Natural killer cell treated with Interleukin-12 subunit alpha and Interleukin-12 subunit beta and Interleukin-15 and Interleukin-18, amount 100 ng/mL, for 72 hours (primary cell): ENCODE measurements at regions not wholly inside any gene's neighbourhood (a gene's known extent, or its start where the extent isn't known, plus 50 kb on each side); places are given as distances from the start of the nearest gene placed in this dataset.
"Not testable (repeated sequence)": the region's sequence is repeated elsewhere in the genome, so short reads cannot be mapped to it uniquely, and the experiment has no call there.

Experiments
- ATAC-seq, 2 donors: fragments of 150-1000 bp; cut with Tn5 transposase in 1 of 2; sonication (Bioruptor Pico), chemical (Tn5 transposase) in 1 of 2; 2 replicates each; pipeline ENCODE4 v1.10.0; 2021
- DNase-seq: peaks from one replicate; pipeline ENCODE4 v3.0.0; 2022; ENCODE audit warnings: low spot score
- H3K27ac Mint-ChIP-seq, 2 donors: 1 replicate in 1 of 2; 2 replicates in 1 of 2; pipeline ENCODE4 v1.8.0; 2022; ENCODE audit warnings: mixed read lengths in 2 of 2, mild to moderate bottlenecking in 1 of 2, moderate library complexity in 1 of 2
- H3K27me3 Mint-ChIP-seq, 2 donors: 1 replicate in 1 of 2; 2 replicates in 1 of 2; pipeline ENCODE4 v1.8.0; 2022; ENCODE audit warnings: mixed read lengths in 2 of 2
- H3K36me3 Mint-ChIP-seq: one replicate; pipeline ENCODE4 v1.8.0; 2022; ENCODE audit warnings: mixed read lengths
- H3K4me1 Mint-ChIP-seq, 2 donors: 1 replicate in 1 of 2; 2 replicates in 1 of 2; pipeline ENCODE4 v1.8.0; 2022; ENCODE audit warnings: low read depth in 2 of 2, mixed read lengths in 2 of 2, mild to moderate bottlenecking in 1 of 2
- H3K4me3 Mint-ChIP-seq: one replicate; pipeline ENCODE4 v1.8.0; 2022; ENCODE audit warnings: mixed read lengths
- H3K9me3 Mint-ChIP-seq: 2 replicates; pipeline ENCODE4 v1.8.0; 2022; ENCODE audit warnings: mixed read lengths

DNA sequence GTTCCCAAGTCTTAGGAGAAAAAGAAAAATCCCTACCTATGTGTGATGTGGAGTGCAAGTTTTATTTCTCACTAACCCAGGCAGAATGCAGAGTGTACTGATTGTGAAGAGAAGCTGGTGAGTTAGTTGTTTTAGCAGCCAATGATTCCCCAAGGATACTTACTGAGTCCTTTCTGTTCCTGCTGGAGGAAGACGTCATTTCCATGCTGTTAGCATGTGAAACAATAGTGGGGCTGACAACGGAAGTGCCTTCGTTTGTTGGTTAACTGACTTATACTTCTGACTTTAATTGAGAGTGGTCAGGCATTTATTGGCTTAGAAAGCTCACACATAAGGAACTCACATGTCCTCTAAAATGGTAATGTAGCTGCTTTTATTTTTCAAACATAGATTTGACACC, 180.6 kb downstream of the MC4R start:
- Mint-ChIP-seq H3K27ac (no peak overlapping the region), H3K27me3 (no peaks in the 10 kb centered on the region)
- ATAC-seq: no peak

DNA sequence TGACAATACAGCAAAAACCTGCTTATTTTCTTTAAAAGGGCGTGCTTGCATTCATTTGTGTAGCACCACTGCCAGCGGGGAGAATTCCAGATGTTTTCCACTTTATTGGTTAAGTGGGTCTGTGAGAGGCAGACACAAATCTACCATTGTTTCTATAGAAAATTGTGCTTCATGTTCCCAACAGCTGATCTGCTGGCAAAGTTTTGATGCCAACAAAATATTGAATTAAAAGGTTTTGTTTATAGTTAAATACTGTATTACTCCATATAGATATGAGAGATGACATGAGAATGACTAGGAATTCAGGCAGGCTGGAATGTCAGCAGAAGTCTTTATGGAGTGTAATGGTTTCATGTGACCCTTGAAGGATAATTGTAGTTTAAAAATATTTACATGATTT, 182.7 kb downstream of the MC4R start:
- H3K36me3 Mint-ChIP-seq: no peaks in the 10 kb centered on the region
- H3K9me3 Mint-ChIP-seq: peaks cover 3% of the 10 kb centered on the region
- ATAC-seq: no peak
- H3K4me1 Mint-ChIP-seq: no peaks in the 10 kb centered on the region
- H3K27ac Mint-ChIP-seq: no peak overlapping the region
- no peak overlapping the region for H3K4me3 Mint-ChIP-seq
- DNase-seq: no peak
- no peaks in the 10 kb centered on the region for H3K27me3 Mint-ChIP-seq

More for the DNA sequence above, 180.6 kb downstream of the MC4R start:
- Mint-ChIP-seq H3K36me3 (no peaks in the 10 kb centered on the region), H3K4me3 (no peak overlapping the region), H3K9me3 (peaks cover 6% of the 10 kb centered on the region), H3K4me1 (no peaks in the 10 kb centered on the region)
- DNase-seq: no peak

DNA sequence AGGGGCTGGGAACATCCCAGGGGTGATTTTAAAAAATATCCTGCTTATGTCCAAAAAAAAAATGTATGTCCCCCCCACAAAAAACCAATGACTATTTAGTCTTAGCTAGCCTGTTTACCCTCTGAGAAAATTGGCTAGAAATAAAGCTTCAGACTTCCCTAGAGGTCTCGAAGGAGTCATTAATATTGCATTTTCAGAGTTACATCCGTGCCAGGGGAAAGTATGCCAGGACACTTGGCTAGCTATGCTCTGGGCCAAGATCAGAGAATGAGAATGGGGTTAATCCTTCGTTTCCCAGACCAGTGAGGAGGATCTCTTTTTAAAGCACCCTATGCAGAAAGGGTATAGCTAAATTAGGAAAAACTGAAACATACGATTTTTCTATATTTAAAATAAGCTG, 183.6 kb downstream of the MC4R start:
- no peak for DNase-seq
- Mint-ChIP-seq H3K9me3 (peaks cover 3% of the 10 kb centered on the region), H3K27me3 (no peaks in the 10 kb centered on the region), H3K4me1 (no peaks in the 10 kb centered on the region), H3K4me3 (no peak overlapping the region), H3K27ac (no peak overlapping the region), H3K36me3 (no peaks in the 10 kb centered on the region)
- no peak for ATAC-seq

DNA sequence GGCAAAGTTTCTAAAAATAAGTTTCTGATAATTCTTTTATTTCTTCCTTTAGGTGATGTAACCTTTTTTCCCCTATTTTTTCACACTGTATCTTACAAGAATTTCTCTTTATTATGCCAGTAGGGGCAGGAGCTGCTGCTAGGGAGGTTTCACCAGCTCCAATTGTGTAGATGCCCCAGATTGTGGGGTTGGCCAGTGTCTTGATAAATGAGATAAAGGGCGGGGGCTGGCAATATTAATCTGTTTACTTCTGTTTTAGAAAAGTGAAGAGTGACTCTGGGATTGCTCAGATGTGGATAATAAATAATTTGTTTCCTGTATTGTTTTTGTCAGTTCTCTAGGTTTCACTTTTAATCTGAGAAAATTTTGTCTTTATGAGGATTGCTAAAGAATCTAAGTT, 190.4 kb downstream of the MC4R start:
- Mint-ChIP-seq H3K27ac (no peak overlapping the region), H3K27me3 (no peaks in the 10 kb centered on the region), H3K36me3 (no peaks in the 10 kb centered on the region), H3K4me1 (no peaks in the 10 kb centered on the region), H3K9me3 (no peaks in the 10 kb centered on the region), H3K4me3 (no peak overlapping the region)
- ATAC-seq: no peak
- DNase-seq: no peak

DNA sequence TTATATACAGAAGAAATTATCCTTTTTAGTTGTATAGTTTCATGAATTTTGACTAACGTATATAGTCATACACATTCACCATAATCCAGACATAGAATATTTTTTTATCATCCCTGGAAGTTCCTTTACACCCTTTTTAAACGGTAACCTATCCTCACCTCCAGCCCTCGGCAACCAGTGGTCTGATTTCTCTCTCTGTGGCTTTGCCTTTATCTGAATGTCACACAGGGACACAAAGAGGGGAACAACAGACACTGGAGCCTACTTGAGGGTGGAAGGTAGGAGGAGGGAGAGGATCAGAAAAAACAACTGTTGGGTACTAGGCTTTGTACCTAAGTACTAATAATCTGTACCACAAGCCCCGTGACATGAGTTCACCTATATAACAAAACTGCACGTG, 191.9 kb downstream of the MC4R start:
- H3K27me3 Mint-ChIP-seq: no peaks in the 10 kb centered on the region
- DNase-seq (no peak), ATAC-seq (no peak)
- no peak overlapping the region for H3K4me3 Mint-ChIP-seq
- H3K27ac Mint-ChIP-seq: no peak overlapping the region
- H3K9me3 Mint-ChIP-seq: no peaks in the 10 kb centered on the region
- H3K36me3 Mint-ChIP-seq: no peaks in the 10 kb centered on the region
- no peaks in the 10 kb centered on the region for H3K4me1 Mint-ChIP-seq

DNA sequence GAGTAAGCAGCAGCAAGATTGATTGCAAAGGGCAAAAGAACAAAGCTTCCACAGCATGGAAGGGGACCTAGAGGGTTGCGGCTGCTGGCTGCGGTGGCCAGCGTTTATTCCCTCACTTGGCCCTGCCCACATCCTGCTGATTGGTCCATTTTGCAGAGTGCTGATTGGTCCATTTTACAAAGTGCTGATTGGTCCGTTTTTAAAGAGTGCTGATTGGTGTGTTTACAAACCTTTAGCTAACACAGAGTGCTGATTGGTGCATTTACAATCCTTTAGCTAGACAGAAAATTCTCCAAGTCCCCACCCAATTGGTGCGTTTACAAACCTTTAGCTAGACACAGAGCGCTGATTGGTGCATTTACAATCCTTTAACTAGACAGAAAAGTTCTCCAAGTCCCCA, 194.4 kb downstream of the MC4R start:
- DNase-seq, H3K9me3 Mint-ChIP-seq, H3K4me3 Mint-ChIP-seq, H3K27ac Mint-ChIP-seq, H3K4me1 Mint-ChIP-seq, H3K36me3 Mint-ChIP-seq, H3K27me3 Mint-ChIP-seq, ATAC-seq: not testable (repeated sequence)

DNA sequence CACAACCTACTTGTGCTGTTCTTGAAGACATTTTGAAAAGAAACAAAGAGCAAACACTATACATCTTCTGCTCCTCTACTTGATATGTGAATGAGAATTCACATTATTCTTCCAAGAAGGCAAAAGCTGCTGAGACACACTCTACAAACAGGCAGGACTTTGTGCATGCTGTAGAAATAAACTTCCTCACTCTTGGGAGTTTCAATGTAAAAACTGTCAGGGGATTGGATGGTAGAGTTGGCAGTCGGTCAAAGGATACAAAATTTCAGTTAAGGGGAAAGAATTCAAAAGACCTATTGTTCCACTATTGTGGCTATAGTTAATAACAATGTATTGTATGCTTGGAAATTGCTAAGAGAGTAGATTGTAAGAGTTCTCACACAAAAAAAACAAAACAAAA, 196.3 kb downstream of the MC4R start:
- DNase-seq (no peak), ATAC-seq (no peak)
- H3K36me3 Mint-ChIP-seq: no peaks in the 10 kb centered on the region
- no peaks in the 10 kb centered on the region for H3K9me3 Mint-ChIP-seq
- H3K4me3 Mint-ChIP-seq: no peak overlapping the region
- no peaks in the 10 kb centered on the region for H3K4me1 Mint-ChIP-seq
- H3K27me3 Mint-ChIP-seq: no peaks in the 10 kb centered on the region
- no peak overlapping the region for H3K27ac Mint-ChIP-seq

DNA sequence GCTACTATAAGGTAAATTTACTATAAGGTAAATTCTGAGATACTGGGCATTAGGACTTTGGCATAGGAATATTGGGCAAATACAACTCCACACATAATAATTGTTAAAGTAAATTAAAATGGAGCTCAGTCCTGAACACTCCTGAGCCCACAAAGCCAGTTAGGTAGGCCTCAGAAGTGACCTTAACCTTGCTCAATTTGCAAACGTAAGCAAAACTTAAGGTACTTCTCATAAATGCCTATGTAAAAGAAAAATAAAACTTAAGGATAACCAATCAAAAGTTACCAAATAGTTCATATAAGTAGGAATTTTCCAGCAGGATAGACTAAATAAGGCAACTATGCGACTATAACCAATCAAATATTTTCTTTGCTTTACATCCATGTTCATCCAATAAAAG, 197.7 kb downstream of the MC4R start:
- ATAC-seq (no peak), DNase-seq (no peak)
- Mint-ChIP-seq H3K27me3 (no peaks in the 10 kb centered on the region), H3K9me3 (no peaks in the 10 kb centered on the region), H3K4me1 (no peaks in the 10 kb centered on the region), H3K27ac (no peak overlapping the region), H3K4me3 (no peak overlapping the region), H3K36me3 (no peaks in the 10 kb centered on the region)

DNA sequence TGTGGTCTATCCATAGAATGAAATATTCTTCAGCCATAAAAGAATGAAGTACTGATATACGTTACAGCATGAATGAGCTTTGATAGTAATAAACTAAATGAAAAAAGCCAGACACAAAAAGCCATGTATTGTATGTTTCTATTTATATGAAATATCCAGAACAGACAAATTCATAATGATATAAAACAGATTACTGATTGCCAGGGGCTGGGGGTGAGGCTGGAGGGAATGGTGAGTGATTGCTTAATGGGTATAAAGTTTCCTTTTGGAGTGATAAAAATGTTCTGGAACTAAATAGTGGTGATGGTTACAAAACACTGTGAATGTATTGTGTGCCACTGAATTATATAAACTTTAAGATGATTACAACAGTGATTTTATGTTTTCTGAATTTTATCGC, 200.5 kb downstream of the MC4R start:
- no peaks in the 10 kb centered on the region for H3K36me3 Mint-ChIP-seq
- no peak overlapping the region for H3K27ac Mint-ChIP-seq
- H3K9me3 Mint-ChIP-seq: peaks cover 3% of the 10 kb centered on the region
- H3K4me1 Mint-ChIP-seq: no peaks in the 10 kb centered on the region
- DNase-seq (no peak), ATAC-seq (no peak)
- no peaks in the 10 kb centered on the region for H3K27me3 Mint-ChIP-seq
- H3K4me3 Mint-ChIP-seq: no peak overlapping the region

DNA sequence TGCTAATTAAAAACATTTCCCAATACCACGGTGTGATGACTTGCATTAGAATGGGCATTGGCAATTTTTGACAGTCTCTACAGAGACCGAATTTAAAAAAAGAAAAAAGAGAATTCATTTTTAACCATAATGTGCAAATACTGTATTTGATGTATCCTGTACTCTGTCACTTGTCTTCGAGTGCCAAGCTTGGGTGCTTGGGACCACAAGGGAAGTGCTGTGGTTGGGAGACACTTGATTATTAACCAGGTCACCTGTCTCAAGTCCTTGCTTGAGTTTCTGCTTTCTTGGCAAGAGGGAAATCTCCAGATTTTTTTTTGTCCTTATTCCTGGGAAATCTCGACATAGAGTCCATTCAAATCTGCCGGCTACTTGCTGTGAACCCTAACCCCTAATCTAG, 209.0 kb downstream of the MC4R start:
- no peaks in the 10 kb centered on the region for H3K4me1 Mint-ChIP-seq
- H3K27me3 Mint-ChIP-seq: no peaks in the 10 kb centered on the region
- H3K36me3 Mint-ChIP-seq: no peaks in the 10 kb centered on the region
- H3K9me3 Mint-ChIP-seq: peaks cover 6% of the 10 kb centered on the region
- ATAC-seq (no peak), DNase-seq (no peak)
- no peak overlapping the region for H3K27ac Mint-ChIP-seq
- no peak overlapping the region for H3K4me3 Mint-ChIP-seq

DNA sequence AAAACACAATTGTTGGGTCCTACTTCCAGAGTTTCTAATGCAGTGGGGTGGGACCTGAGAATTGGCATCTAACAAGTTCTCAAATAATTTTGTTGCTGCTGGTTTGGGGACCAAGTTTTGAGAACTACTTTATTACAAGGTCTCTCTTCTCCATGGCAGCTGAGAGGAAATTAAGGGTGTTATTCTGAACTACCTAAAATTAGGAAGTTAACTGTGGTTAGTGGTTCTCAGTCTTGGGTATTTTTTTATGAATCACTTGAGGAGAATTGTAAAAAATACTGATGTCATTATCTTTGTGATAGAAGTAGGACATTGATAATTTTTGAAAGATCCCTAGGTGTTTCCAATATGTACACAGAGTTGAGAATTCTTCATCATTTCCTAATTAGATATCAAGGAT, 210.2 kb downstream of the MC4R start:
- peaks cover 5% of the 10 kb centered on the region for H3K9me3 Mint-ChIP-seq
- H3K4me1 Mint-ChIP-seq: no peaks in the 10 kb centered on the region
- no peak overlapping the region for H3K27ac Mint-ChIP-seq
- no peaks in the 10 kb centered on the region for H3K36me3 Mint-ChIP-seq
- ATAC-seq (no peak), DNase-seq (no peak)
- H3K4me3 Mint-ChIP-seq: no peak overlapping the region
- no peaks in the 10 kb centered on the region for H3K27me3 Mint-ChIP-seq

DNA sequence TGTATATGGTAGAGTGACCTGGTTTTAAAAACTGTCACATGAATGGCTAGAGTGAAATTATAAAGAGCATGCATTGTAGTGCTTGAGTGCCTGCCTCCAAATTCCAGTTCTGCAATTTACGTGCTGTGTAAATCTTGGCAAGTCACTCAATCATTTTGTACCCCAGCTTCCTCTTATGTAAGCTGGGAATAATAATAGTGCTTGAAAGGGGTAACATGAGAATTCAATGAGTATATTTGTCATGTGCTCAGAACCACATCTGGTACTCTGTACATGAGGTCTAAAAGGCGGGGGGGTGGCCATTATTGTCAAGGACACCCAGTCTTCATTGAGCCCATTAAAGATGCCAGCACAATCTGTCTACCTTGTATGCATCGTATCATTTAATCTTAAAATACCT, 214.8 kb downstream of the MC4R start:
- Mint-ChIP-seq H3K27ac (no peak overlapping the region), H3K4me1 (no peaks in the 10 kb centered on the region), H3K27me3 (no peaks in the 10 kb centered on the region), H3K36me3 (no peaks in the 10 kb centered on the region), H3K9me3 (peaks cover 8% of the 10 kb centered on the region), H3K4me3 (no peak overlapping the region)
- ATAC-seq (no peak), DNase-seq (no peak)

DNA sequence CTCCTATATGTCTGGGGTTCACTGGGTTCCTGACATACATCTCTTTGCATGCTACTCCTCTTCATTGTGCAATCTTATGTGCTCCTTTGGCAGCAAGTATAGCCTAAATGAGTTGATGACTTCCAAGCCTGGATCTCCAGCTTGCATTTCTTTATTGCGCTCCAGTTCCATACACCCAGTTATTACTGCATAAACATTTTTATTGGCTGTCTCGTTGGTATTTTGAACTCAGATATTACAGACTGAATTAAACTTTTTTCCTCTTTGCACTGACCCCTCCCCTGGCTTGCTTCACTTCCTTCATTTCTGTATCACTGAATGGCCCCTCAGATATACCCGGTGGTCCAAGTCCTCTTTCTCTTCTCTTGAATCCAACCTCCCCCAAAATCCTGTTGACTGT, 219.2 kb downstream of the MC4R start:
- Mint-ChIP-seq H3K4me1 (no peaks in the 10 kb centered on the region), H3K36me3 (no peaks in the 10 kb centered on the region), H3K9me3 (peaks cover 9% of the 10 kb centered on the region), H3K27ac (no peak overlapping the region), H3K27me3 (peaks cover 0 to 8% of the 10 kb centered on the region in 2 donors), H3K4me3 (no peak overlapping the region)
- no peak for DNase-seq
- no peak for ATAC-seq

DNA sequence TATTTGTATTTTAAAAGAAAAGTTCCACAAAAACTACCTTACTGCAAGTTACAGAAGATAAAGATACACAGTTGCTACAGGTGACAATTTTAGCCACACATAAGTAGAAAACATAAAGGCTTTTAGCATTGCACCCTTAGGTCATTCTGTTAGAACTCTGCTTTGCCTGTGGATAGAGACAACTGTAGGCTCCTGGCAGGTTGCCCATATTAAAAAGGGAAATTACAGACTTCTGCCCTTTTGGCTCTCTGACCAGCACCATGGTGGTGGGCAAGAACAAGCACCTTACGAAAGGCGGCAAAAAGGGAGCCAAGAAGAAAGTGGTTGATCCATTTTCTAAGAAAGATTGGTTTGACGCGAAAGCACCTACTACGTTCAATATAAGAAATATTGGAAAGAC, 223.3 kb downstream of the MC4R start:
- peaks cover 12% of the 10 kb centered on the region for H3K9me3 Mint-ChIP-seq
- no peak for DNase-seq
- H3K4me1 Mint-ChIP-seq: no peaks in the 10 kb centered on the region
- peaks cover 0 to 8% of the 10 kb centered on the region in 2 donors for H3K27me3 Mint-ChIP-seq
- H3K4me3 Mint-ChIP-seq: no peak overlapping the region
- no peaks in the 10 kb centered on the region for H3K36me3 Mint-ChIP-seq
- ATAC-seq: no peak
- no peak overlapping the region for H3K27ac Mint-ChIP-seq

DNA sequence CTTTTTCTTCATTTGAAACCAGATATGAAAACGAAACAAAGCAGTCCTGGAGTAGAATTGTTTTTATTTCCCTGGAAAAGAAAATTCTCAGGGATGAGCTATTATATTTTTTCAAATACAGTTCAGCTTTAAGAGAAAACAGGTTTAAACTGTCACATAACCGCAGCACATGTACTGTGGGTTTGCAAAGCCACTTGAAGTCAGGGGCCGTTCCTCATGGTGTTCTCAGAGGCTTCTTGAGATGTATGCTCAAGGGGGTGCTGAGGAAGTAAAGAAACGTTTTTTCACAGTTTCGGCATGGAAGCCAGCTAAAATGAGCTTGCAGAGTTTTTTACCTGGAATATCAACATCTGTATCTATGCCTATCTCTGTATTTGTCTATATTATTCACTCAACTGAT, 225.3 kb downstream of the MC4R start:
- Mint-ChIP-seq H3K9me3 (peaks cover 6% of the 10 kb centered on the region), H3K4me3 (no peak overlapping the region), H3K36me3 (no peaks in the 10 kb centered on the region), H3K4me1 (no peaks in the 10 kb centered on the region), H3K27me3 (peaks cover 0 to 8% of the 10 kb centered on the region in 2 donors), H3K27ac (no peak overlapping the region)
- DNase-seq (no peak), ATAC-seq (no peak)
